Mesenteric fat pad (tissue), 1 donor: ENCODE measurements at regions not wholly inside any gene's neighbourhood (a gene's known extent, or its start where the extent isn't known, plus 50 kb on each side); places are given as distances from the start of the nearest gene placed in this dataset.

Experiments used
- DNase-seq: peaks from one replicate; pipeline ENCODE4 v3.0.0-alpha.2; 2020; ENCODE audit warnings: low spot score
- donor health status: DM: yes; HTN: yes; CAD: no.

DNA sequence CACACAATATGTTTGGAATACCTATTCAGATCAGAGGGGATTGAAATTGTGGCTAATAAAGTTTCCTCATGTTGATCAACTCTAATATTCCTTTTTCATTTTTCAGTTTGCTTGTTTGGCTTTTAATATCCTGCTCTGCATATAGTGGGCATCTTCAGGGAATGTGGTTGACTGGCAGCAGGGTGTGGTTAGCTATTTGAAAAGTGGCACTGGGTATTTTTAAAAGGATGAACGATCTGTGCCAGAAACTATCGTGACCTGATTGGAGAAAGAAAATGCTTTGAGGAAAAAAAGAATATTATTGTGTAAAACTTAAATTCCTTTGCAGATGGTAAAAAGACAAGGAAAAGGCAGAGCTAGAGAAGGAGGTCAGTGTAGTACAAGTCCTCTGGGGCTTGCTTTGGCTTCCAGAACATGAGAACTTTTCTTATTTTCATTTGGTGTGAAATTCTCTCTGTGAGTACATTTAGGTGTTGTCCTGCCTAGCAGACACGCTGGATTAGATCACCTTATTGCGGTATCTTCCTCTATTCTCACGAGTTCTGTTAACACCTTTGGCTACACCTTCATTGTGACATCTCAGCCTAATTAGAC is 329.7 kb upstream of the SNX7 start:
- no peak for DNase-seq

DNA sequence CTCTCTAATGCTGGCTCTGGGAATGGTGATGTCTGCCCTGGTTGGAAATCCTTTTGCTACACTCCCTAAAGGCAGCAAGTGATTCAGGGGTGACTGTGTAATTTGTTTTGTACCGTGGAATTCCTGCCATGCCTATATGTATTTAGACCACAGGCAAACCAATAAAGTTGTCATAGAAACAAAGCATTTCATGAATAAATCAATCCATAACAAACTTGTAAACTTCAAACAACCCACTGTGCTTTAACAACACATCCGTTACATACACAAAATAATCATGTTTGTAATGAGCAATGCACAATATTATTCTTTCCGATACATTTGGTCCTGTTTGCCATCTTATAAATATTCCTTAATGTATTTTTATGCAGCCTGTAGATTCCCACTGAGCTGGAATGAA is 330.3 kb upstream of the SNX7 start:
- DNase-seq: no peak

DNA sequence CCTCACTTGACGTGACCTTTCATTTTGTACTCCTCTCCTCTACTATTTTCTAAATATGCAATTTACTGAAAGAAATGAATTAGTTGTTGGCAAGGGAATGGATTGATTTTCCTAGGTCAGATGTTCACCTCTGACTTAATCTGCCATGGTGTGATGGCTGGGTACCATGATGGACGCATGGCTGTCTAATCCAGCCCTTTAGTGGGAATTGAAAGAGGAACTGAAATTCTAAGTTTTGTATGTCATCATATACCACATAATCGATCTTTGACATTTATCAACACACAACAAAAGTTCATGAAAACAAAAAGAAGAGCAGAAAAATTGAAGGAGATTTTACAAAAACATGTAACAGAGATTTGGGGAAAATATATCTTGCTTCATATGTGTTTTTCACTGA is 331.3 kb upstream of the SNX7 start:
- DNase-seq: no peak

DNA sequence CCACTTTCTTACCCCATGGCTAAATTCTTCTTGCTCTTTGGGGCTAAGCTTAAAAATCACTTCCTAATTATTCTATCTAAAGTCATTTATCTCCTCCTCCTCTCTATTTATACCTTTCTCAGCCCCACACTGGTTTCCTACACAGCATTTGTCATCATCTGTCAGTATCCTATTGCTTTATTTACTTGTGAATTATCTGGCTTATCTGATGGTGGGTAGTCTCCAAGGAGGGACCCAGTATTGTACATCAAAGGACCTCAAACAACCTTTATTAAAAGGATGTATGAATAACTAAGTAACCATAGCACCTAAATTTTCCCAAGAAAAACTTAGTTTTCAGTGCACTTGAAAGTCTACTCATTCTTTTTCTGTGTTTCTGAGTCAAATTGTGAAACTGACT is 332.7 kb upstream of the SNX7 start:
- no peak for DNase-seq

DNA sequence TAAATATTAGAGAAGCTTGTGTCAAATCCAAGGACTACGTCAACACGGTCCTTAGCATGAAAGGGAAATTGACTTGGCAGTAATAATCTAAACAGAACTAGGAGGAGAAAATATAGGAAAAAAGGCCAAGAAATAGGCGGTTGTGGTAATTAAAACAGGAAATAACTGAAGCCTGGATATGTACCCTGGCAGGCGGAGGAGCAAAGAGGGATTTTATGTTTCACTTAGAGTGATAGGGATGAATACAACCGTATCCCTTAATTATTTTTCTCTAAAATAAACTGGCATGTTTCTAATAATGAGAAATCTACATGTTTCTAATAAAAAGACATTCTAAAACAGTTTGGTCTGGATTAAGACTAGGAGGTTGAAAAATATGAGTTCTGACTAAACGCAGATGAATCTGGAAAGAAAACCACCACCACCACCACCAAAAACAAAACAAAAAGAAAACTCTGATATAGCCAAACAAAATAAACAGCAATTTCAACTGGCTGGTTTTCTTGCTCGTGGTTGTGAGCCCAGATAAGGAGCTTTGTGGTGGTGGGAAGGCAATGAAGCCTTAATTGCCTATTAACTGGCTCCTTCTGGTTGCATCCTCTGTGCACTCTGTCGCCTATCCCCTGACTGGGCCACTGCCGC is 334.2 kb upstream of the SNX7 start:
- no peak for DNase-seq

DNA sequence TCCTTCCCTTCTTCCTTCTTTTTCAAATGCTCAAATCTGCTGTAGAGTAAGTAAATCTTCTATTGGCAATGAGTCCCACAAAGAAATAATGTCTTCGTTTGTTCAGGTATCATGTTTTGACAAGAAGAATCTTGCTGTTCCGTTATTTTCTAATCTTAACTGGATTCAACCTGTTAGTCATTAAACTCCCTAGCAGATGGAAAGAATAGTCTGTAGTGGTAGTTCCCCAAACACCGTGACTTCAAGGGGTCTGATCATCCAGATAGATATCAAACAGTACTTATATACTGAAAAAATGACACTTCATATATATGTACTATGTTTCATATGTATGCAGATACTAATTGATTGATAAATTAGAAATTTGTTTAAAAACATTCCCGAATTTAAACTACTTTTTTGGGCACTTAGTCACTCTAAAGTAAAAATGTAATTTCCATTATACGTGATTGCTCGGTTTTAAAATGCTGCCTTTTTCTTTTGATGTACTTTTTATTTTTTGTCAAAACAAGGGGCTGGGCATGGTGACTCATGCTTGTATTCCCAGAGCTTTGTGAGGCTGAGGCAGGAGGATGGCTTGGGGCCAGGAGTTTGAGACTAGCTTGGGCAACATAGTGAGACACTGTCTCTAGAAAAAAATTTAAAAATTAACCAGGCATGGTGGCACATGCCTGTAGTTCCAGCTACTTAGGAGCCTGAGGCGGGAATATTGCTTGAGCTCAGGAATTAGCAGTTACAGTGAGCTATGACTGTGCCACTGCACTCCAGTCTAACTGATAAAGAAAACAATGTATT is 335.7 kb upstream of the SNX7 start:
- DNase-seq: peak; percentile 88

DNA sequence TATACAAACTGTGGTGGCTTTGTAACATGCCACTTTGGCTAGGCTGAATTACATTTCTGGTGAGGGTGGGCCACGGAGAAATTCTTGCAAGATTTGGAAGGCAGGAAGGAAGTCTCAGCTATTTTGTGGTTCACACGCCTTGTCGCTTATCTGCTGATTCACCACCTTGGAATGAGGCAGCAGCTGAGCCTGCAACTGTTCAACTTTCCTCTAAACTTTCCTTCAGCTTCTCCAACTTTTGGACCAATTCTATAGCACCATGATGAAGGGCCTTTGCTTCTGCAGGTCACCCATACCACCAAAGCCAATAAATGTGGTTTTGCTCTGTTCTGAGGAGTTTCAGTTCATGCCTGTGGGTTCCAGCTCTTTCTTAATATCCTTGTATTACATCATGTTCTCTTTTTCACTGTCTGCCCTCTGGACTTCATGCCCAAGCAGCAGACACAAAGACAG is 337.6 kb upstream of the SNX7 start:
- DNase-seq: no peak

DNA sequence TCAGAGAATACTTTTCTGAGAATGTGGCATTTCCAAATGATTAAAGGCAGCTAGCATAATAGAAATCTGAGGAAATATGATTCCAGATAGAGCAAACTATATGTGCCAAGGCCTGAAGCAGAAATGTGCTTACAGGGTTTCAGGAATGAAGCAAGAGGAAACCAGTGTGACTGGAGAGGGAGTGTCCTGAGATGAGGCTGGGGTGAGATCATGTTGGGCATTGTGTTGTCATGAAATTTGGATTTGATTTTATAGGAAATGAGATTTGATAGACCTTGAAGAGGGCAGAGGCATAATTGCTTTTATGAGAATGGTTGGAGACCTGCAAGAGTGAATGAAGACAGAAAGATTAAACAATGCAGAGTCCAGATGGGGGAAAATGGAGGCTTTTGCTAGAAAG is 338.1 kb upstream of the SNX7 start:
- no peak for DNase-seq

DNA sequence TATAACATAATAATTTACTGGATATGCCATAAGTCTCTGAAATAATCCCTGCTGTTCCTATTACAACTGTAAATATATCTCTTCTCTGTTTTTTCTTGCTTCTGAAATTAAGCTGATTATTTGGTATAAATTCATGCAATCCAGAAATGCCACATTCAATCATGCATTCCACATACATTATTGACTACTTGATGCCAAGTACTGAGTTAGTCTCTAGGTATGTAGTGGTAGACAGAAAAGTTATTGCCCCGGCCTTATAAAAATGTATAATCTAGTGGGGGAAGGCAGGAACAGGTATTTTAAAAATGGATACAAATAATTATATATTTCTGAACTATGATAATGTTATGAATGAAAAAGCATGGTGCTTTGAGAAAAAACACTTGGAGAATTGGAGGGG is 338.6 kb upstream of the SNX7 start:
- no peak for DNase-seq

DNA sequence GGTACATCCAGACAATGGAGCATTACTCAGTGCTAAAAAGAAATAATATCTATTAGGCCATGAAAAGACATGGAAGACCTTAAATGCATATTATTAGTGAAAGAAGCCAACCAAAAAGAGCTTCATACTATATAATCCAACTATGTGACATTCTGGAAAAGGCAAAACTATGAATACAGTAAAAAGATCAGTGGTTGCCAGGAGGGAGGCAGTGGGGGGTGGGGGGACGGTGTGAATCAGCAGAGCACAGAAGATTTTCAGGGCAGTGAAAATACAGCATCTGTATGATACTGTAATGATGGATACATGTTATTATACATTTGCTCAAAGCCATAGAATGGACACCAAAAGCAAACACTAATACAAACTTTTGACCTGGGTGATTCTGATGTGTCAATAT is 339.4 kb upstream of the SNX7 start:
- DNase-seq: no peak

DNA sequence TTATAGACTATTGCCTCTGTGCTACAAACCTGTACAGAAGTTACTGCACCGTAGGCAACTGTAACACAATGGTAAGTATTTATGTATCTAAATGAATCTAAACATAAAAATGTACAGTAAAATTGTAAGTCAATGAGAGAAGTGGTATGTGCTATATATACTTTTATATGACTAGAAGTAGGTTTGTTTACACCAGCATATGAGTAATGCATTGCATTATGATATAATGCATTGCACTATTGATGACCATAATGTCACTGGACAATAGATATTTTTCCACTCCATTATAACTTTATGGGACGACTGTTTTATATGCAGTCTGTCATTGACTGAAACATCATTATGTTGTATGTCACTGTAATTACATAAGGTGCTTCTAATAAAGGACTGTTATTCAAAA is 340.3 kb upstream of the SNX7 start:
- DNase-seq: no peak

DNA sequence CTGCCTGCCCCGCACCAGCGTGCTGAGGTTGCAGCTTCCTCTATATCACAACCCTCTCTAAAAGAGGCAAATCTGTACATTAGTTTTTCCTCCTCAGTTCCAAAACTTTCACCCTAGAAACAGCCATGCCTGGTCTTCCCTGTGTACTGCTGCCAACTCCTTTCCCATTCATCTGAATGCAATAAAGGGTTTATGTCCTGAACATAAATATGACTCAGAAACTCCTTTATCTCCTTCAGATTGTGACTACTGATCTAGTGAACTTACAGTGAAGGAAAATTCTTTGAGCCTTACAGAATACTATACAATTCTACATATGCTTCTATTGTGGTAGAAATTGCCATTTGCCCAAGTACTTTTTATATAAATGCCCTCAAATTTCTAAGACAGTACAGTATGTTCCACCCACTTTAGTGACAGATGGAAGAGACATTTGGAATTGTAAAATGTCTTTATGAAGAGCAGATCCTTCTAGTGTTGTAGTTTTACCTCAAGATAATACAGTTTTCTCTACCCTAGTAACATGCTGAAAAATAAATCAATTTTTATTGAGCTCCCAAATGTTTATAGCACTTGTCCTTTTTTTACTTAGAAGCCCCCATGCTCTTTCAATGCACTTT is 345.1 kb upstream of the SNX7 start:
- DNase-seq: no peak

DNA sequence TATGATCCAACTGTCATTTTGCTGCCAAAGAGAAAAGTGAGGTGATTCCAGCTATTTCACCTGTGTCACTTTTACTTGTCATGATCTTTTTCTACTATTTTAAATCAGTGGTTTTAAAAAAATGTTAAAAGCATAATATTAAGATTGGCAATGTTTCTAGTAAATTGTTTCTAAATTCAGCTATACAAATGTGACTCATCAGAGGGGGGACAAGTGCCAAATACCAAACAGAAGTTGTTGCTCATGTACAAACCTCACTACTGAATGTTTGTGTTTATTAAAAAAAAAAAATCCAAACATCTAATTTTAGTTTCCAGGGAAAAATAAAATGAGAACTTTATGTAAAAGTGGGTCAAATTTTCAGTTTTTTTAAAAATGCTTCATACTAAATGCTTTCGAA is 346.2 kb upstream of the SNX7 start:
- no peak for DNase-seq

DNA sequence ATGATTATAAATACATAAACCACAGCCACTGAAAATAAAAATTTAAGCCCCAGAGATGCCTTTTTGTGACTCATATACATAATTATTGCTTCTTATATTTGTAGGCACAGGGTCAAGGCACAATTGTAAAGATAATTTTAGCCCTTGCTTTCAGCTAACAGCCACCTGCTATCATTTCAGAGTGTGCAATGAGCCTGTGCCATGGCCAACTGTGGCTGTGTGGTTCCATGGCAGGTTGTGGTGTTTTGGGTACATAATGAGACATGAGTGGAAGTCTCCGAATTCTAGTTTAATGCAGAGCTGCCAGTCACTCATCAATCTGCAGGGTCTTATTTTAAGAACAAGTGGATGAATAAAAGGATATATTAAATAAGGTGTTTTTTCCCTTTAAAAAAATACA is 346.9 kb upstream of the SNX7 start:
- DNase-seq: no peak

DNA sequence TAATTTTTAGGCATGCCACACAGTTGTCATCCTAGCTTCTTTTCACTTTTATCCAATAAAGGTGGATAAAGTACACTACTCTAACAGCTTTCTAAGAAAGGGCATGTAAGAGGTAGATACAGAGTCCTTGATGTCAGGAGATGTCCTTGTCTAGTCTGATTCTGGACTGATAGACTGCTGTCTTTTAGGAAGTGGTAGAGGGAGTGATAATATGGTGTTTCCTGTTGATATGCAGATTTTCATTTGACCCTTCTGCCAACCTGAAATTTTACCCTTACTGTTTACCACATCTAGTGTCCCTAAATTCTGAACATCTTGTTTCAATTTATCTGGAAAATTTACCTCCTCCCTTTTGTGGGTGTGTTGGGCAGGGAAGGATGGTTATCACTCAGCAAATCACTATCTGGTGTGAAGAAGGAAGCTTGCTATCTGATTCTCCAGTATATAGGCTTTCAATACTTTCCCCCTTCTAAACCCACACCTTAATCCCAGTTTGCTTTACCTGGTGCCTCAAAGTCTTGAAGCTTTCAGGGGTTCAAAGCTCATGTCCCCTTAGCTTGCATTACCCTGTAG is 354.9 kb upstream of the SNX7 start:
- no peak for DNase-seq

DNA sequence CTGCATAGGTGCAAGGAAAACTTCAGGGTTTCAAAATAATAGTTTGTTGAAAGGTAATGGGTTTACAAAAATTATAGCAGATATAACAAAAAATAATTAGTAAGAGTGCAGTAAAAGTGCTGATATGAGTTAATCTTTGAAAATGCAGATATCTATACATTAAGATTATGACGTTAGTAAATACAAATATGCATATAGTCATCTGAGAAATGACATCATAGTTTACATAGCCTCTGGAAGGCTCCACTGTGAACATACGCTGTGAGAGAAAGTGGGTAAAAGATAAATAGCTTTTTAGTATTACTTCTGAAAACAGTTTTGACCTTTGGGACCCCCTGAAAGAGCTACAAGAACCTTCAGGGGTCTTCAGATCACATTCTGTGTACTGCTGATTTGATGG is 356.2 kb upstream of the SNX7 start:
- no peak for DNase-seq

DNA sequence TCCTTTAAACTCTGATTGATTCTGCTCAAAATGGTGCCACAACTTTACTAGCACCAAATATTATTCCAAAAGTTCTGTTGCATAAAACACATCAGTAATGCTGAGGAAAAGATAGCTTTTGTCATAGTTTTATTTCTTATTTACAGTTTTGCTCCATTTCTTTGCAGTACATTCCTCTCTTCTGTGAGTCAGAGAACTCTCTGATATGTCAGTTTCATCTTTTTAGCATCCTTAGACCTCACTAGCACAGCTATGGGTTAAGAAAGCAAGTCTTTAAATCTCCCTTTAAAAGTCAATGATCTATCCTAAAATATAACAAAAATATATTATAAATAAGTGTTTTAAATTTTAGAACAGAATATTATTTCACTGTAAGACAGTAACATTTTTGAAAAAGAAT is 356.6 kb upstream of the SNX7 start:
- DNase-seq: no peak

DNA sequence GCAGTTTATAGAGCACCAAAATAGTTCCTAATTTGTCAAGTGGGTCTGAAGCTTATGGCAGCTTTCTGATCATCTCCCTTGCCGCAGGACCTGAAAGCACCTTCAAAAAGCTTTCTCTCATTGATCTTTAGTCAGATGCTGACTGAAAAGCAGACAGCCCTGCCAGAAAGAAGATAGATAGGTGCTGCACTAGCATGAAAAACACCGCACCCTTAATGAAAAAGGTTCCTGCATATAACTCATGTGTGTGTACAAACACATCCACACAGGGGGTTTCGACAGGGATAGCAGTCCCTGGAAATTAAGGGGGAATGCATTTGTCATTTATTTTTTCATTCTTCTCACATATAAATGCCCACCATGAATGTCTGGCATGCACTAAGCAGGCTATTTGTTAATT is 361.7 kb upstream of the SNX7 start:
- no peak for DNase-seq

DNA sequence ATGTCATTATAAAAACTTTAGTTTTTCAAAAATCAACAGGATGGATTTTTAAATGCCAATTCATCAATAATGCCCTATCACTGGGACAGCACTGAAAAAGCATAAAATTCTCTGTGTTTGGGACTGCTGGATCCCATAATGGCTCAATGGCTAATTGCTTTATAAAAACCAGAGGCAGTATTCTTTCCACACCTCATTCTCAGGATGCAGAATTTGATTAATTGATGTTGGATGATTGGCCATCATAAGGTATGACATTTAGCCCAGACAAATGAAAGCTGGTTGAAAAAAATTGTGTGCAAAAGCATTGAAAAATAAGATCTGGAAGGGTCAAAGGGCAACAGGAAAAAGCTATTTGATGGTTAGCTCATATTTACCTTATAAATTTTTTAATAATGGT is 362.2 kb upstream of the SNX7 start:
- DNase-seq: no peak

DNA sequence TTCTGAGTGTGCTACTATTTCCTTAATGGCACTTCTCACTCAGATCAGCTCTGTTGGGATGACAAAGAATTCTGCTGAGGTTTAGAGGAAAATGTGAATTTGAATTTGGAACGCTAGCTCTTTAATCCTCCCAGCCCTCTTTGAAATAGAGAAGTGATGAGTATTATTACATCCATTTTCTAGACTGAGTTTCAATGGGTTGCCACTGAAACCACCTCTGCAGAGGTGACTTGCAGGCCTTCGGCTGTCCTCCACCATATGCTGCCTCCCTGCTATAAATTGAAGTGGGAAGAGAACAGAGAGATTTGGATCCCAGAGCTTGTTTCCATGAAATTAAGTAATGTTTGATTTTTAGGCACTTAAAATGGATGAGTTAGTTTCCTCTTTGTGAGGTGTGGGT is 363.2 kb upstream of the SNX7 start:
- no peak for DNase-seq

DNA sequence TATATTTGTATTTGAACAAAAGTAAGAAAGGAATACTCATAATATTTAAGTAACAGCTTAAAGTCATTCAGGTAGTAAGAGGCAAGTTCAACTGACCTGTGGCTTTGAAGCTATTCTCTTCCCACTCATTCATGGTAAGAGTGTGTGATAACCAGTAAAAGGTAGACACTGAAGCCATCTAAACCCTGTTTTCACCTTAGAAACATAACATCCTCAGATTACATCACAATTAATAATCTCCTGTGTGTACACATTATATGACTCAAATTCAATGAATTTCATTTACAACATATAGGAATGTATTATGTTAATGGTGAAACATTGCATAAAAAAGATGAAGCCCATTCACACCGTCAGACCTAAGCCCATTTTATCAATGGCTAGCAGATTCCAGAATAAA is 364.8 kb upstream of the SNX7 start:
- no peak for DNase-seq

DNA sequence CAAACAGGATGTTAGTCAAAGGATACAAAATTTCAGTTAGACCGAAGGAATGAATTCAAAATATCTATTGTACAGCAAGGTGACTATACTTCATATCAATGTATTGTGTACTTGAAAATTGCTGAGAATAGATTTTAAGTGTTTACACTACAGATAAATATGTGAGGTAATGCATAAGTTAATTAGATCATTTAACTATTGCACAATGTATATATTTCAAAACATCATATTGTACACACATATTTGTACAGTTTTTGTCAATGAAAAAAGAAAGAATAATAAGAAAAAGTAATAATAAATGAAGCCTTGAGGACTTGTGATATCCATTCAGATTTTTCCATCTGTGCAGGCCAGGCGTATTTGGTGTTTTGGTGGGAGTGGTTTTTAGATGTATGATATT is 367.4 kb upstream of the SNX7 start:
- no peak for DNase-seq
